Stimulated activated CD4-positive, alpha-beta T cell treated with anti-CD3 and anti-CD28 coated beads, Interleukin-12 subunit alpha, Interleukin-12 subunit beta, amount 100 ng/mL, for 48 hours (primary cell): ENCODE measurements at regions not wholly inside any gene's neighbourhood (a gene's known extent, or its start where the extent isn't known, plus 50 kb on each side); places are given as distances from the start of the nearest gene placed in this dataset.
"Not testable (repeated sequence)": the region's sequence is repeated elsewhere in the genome, so short reads cannot be mapped to it uniquely, and the experiment has no call there.

Experiments used
- DNase-seq, 3 donors: peaks; one replicate each; pipeline ENCODE4 v3.0.0-alpha.2; 2020; ENCODE audit warnings: low read depth in 2 of 3, low spot score in 1 of 3

- no peak for DNase-seq
Observed at GRCh38 chr4:137754652-137755471, 222.6 kb upstream of the PCDH18 start.

DNA sequence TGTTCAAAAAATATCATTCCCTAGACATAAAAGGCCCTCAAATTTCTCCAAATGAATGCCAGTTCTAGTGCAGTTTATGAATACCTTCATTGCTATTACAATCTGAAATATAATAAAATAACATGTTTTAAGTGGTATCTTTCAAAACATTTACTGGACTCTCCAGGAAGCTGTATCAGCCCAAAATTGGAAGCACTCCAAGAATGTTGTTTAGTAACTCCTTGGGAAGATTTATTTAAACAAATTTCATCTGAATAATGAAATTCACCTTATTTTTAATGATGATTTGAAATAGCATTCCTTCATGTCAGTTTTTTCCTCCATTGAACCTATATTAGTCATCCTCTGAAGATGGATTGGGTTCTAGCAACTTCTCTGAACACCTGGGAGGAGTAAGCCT, 217.2 kb upstream of the PCDH18 start:
- no peak for DNase-seq

- DNase-seq, result no peak
Observed at GRCh38 chr4:137748616-137749015, 216.3 kb upstream of the PCDH18 start.

DNA sequence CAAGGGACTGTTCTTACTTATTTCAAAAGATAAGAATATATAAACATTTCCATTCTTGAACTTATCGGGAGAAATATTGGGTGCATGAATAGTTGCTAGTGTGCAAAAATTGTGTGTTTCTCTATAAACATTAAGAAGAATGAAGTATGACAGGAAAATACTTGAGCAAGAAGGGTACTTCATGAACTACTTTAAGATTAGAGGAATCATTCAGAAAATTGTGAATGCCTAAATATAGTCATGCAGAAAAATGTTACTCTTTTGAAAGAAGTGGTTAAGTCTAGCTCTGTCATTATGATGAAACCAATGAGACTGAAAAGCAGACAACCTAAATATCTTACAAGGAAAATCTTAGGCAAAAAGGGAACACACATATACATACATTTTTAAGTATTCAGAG, 207.8 kb upstream of the PCDH18 start:
- no peak for DNase-seq

- DNase-seq, result no peak
Observed at GRCh38 chr4:137739391-137739790, 207.1 kb upstream of the PCDH18 start.

DNA sequence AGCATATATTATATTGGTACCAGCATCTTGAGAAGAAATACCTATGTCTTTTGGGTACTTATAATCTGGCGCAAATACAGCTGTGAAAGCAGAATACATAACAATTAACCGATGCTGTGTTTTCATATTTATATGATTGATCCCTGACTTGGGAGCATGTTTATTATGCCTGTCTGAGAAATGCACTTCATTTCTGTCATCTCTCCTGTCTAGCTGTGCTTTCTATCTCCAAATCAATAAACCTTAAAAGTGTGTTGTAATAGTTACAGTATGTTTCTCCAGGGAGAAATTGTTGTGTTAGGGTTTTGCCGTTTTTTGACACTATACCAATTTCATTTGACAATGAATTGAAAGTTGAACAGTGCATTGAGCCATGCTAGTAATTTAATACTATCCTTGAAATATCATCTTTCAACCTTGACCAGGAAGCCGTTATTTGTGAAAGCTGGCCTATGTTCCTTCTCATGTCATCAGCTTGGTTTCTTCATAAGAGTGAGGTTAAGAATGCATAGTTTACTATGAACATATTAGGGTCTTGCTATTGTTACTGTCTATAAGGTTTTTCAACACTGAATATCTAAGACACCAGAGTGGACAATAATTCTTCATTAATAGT, 206.2 kb upstream of the PCDH18 start:
- no peak for DNase-seq

DNA sequence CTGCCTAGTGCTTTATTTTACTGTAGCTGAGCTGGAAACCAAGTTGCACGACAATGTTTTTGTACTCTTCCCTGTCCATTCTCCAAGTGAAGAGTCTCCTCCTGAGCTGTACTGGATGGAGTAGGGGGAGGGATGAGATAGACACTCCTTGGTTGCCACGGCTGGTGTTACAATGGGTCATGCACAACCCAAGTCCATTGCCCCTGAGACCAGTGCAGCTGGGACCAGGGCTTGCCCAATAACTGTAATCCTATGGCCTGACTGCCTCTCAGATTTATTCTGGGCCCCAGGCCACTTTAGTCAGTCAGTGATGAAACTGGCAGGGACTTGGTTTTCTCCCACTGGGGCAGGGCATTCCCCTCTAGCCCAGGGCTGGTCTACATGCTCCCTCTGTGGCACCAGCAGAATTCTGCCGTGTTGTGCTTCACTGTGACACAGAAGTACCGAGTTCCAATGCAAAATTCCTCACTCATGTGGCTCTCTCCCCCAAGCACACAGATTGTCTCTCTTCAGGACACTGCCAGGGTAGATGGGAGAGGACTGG, 203.3 kb upstream of the PCDH18 start:
- no peak for DNase-seq

DNA sequence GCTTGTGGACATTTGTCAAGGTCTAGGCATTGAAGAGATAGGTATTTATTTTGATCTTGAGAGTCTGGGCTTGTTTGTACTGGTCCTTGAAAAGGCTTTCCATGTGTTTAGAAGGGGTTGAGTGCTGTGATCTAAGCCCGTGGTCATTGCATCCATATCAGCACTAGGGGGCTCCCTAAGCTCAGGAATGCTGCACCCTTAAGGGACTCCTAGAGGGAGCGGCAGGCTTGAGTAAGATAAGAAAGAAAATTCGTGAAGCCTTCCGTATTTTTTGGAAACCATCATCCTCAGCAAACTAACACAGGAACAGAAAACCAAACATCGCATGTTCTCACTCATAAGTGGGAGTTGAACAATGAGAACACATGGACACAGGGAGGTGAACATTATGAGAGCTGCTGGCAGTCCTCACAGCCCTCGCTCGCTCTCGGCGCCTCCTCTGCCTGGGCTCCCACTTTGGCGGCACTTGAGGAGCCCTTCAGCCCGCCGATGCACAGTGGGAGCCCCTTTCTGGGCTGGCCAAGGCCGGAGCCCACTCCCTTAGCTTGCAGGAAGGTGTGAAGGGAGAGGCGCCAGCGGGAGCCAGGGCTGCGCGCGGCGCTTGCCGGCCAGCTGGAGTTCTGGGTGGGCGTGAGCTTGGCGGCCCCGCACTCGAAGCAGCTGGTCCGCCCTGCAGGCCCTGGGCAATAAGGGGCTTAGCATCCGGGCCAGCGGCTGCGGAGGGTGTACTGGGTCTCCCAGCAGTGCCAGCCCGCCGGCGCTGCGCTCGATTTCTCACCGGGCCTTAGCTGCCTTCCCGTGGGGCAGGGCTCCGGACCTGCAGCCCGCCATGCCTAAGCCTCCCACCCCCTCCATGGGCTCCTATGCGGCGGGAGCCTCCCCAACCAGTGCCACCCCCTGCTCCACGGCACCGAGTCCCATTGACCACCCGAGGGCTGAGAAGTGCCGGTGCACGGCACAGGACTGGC, 201.2 kb upstream of the PCDH18 start:
- DNase-seq, result not testable (repeated sequence)

DNA sequence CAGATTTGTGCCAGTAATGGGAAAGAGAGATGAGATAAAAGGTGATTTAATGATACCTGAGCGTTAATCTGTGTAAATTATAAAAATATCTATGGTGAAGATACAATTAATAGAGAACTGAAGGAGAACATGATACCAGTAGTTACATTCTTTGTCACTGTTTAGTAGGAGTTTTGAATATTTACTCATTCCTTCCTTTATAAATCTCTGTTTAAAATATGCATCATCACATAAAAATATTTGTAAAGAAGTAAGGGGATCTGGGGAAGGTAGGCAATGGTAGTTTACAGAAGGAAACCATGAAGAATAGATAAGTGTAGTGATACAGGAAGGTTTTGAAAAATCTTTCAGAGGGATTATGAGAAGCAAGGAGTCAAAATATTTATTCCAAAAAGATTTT, 190.6 kb upstream of the PCDH18 start:
- no peak for DNase-seq

DNA sequence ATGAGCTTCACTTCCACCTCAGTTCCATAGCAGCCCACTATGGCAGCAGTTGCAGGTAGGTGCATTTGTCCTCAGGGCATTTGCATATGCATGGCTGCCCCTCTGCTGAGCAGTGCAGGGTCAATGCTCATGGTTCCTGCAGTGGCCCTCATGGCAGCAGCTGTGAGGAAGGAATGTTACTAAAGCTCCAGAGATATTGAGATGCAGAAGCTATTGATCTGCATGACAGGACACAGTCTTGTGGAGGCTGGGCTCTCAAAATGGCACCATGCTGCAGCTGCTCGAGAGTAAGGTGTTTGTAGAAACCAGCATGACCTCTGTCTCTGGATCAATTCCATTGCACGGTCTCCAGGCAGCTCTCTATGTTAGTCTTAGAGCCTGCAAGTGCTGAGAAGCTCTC, 179.2 kb upstream of the PCDH18 start:
- no peak for DNase-seq

DNA sequence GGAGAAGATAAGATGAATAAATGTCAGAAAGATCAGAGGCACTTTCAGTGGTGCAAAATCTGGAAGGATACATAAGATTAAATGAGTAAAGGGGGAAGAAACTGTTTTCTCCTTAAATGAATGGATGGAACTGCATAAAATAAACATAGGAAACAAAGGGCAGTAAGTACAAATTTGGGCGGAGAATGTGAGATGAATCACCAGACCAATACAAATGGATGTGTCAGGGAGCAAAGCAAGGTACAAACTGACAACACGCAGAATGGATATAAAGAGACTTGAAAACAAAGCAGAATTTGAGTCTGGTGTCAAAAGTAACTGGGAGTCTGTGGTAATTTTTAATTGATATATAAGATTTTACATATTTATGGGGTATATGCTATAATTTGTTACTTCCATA, 175.3 kb upstream of the PCDH18 start:
- no peak for DNase-seq

DNA sequence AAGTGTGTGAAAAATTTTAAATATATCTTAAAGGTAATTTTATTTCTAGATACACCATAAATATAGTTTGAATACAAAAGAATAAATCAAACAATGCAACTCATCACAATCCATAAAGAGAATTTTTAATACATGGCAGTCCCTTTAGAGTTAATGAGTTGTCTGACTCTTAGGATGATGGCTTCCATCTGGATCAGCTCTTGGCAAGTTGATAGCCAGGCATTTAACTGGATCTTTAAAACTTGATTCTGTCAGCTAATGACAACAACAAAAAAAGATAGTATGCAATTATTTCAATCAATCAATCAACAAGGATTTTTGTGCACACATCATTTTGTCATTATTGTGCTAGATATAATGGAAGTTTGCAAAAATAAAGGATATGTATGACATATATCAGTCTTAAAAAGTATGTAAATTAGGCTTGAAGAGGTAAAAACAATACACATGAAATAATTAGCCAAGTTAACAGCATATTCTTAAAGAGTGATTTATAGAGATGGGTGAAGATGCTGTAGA, 174.9 kb upstream of the PCDH18 start:
- no peak for DNase-seq

GRCh38 chr4:137705171-137705783, 173.0 kb upstream of the PCDH18 start:
- DNase-seq, result no peak

GRCh38 chr4:137703195-137703594, 170.9 kb upstream of the PCDH18 start:
- no peak for DNase-seq

- DNase-seq, result no peak
Observed at GRCh38 chr4:137702512-137702911, 170.2 kb upstream of the PCDH18 start.

DNA sequence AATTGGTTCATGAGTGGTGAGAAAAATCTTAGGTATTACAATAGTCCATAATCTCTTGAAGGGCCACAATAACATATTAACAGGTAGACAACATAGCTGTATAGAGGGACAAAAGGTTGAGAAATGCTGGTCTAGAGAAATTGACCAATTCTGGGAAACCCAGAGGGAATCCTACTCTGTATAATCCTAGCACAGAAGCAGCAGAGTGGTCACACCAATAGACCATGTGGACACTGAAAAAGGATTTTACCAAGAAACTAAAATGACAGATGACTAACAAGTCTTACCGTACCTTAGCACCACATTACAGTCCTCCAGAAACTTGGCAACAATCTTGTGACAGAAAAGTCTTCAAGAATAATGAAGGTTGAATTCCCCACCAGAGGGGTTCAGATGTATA, 169.1 kb upstream of the PCDH18 start:
- DNase-seq, result no peak

DNA sequence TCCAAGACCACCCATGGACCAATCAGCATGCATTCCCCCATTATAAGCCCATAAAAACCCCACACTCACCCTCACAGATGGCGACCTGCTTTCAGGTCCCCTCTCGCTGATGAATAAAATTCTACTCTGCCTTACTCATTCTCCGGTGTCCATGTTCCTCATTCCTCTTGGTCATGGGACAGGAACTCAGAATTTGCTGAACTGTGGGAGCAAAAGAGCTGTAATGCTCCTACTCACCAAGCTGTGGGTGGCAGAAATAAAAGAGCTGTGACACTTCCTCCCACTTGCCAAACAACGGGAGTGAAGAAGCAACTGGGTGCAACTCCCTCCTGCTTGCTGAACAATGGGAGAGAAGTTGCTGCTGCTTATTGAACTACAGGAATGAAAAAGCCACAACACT, 168.5 kb upstream of the PCDH18 start:
- DNase-seq, result no peak

- DNase-seq, result no peak
Observed at GRCh38 chr4:137700072-137700471, 167.8 kb upstream of the PCDH18 start.

- no peak for DNase-seq
Observed at GRCh38 chr4:137694138-137694537, 161.8 kb upstream of the PCDH18 start.

DNA sequence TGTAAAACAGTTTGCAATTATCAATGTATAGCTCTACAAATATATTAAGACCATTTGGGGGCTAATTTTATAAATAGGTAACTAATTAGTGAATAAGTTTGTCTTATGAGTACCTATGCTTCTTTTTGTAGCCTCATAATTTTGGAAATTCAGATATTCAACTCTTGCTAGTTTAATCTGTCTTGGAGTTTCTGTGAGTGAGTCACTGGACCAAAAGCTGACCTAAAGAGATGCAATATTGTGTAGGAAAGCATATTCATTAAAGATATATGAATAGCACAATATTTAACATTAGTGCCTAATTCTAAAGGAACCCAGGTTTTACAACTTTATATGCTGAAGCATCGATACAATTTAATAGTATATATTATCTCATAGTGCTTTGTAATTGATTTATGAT, 161.3 kb upstream of the PCDH18 start:
- no peak for DNase-seq

DNA sequence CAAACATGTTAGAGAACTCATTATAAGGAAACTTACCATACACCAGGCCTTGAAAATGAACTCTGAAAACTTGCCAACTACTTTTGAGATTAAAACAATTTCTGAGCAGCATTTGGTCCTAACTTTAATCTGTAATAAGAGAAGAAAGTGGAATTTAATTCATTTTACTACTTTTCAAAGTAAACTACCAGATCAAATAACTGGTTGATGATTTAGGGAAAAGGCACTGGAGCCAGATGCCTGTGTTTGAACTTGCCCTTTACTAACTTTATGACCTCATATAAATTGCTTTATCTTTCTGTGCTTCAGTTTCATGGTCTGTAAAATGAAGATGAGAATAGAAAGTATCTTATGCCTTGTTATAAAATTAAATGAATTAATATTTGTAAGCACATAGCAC, 159.9 kb upstream of the PCDH18 start:
- DNase-seq, result no peak
